Gastrocnemius medialis (tissue), 4 donors: ENCODE measurements at regions not wholly inside any gene's neighbourhood (a gene's known extent, or its start where the extent isn't known, plus 50 kb on each side); places are given as distances from the start of the nearest gene placed in this dataset.

Experiments
- POLR2A ChIP-seq, 2 donors: fragments of 450-650 bp; IDR thresholded peaks; one replicate each; pipeline ENCODE4 v1.6.1; 2017; ENCODE audit warnings: antibody characterized with exemption in 2 of 2, mild to moderate bottlenecking in 2 of 2, moderate library complexity in 2 of 2
- TF ChIP-seq, protein P1 (sequence below), 5 experiments: fragments of 450-650 bp in 3 of 5; fragments of 200-600 bp in 2 of 5; sonication (generic) in 2 of 5; IDR thresholded peaks in 4 of 5; conservative IDR thresholded peaks in 1 of 5; 1 replicate in 4 of 5; 2 replicates in 1 of 5; pipeline ENCODE4 v1.5.1; 2016 to 2019; ENCODE audit warnings: antibody characterized with exemption in 5 of 5, mild to moderate bottlenecking in 3 of 5, moderate library complexity in 3 of 5

DNA sequence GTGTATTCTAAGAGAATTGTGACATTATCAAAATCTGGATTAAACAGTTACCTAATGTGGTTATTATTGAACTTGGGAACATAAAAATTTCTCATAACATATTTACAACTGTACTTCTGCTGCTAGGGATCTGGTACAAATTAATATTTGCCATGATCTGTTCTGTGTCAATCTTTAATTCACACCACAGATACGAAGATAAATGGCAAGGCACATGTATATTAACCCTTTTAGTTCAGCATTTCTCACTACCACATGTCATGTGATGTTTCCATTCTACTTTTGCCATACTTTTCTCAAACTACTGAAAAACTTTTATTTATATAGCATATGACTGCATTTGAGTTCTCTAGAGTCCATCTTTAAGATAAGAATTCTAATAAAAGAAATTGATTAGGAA is 295.3 kb upstream of the DDX18 start:
- TF ChIP-seq, protein P1, sequence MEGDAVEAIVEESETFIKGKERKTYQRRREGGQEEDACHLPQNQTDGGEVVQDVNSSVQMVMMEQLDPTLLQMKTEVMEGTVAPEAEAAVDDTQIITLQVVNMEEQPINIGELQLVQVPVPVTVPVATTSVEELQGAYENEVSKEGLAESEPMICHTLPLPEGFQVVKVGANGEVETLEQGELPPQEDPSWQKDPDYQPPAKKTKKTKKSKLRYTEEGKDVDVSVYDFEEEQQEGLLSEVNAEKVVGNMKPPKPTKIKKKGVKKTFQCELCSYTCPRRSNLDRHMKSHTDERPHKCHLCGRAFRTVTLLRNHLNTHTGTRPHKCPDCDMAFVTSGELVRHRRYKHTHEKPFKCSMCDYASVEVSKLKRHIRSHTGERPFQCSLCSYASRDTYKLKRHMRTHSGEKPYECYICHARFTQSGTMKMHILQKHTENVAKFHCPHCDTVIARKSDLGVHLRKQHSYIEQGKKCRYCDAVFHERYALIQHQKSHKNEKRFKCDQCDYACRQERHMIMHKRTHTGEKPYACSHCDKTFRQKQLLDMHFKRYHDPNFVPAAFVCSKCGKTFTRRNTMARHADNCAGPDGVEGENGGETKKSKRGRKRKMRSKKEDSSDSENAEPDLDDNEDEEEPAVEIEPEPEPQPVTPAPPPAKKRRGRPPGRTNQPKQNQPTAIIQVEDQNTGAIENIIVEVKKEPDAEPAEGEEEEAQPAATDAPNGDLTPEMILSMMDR (IDR thresholded peaks at IDR 0.05 in 4 of 5, conservative IDR thresholded peaks at IDR 0.05 in 1 of 5), result no peak
- TF ChIP-seq POLR2A (IDR thresholded peaks at IDR 0.05), result no peak
